HEK293 (cell line): ENCODE measurements at regions not wholly inside any gene's neighbourhood (a gene's known extent, or its start where the extent isn't known, plus 50 kb on each side); places are given as distances from the start of the nearest gene placed in this dataset.

Experiments used
- CTCF ChIA-PET: fragments of 350-600 bp; formaldehyde crosslinking; extraction: SDS; loops from one replicate; lab custom pipeline; 2021; ENCODE audit warnings: antibody characterized with exemption; lab: Yijun Ruan, JAX
- POLR2A ChIA-PET: fragments of 300-600 bp; formaldehyde crosslinking; extraction: SDS; loops from one replicate; lab custom pipeline; 2020; ENCODE audit warnings: antibody characterized with exemption, inconsistent platforms; lab: Yijun Ruan, JAX
- H3K27ac ChIP-seq: fragments of 200-500 bp; sonication (Bioruptor generic); 2 replicates; pipeline ENCODE4 v1.5.1; 2014; ENCODE audit warnings: low read depth, low read length, control low read depth, inconsistent platforms; ENCODE audit errors: extremely low read depth
- H3K36me3 ChIP-seq, 2 experiments: fragments of 200-500 bp in 1 of 2; sonication (Bioruptor generic) in 1 of 2; 1 replicate in 1 of 2; 2 replicates in 1 of 2; pipeline ENCODE4 v1.5.1; 2014 to 2017; ENCODE audit warnings: inconsistent platforms in 2 of 2, low read length in 2 of 2; ENCODE audit not compliant: control insufficient read depth in 2 of 2, insufficient read depth in 1 of 2
- H3K4me1 ChIP-seq: fragments of 200-500 bp; sonication (Bioruptor generic); 2 replicates; pipeline ENCODE4 v1.5.1; 2014; ENCODE audit warnings: mild to moderate bottlenecking, low read length, inconsistent platforms; ENCODE audit not compliant: control insufficient read depth, insufficient read depth
- H3K4me3 ChIP-seq: 2 replicates; pipeline ENCODE4 v1.5.1; 2011; ENCODE audit warnings: low read depth, mild to moderate bottlenecking, control low read depth, low read length, moderate library complexity
- H3K9me3 ChIP-seq: fragments of 200-500 bp; sonication (Bioruptor generic); 2 replicates; pipeline ENCODE4 v1.5.1; 2014; ENCODE audit warnings: low read depth, low read length, inconsistent platforms; ENCODE audit not compliant: control insufficient read depth, insufficient read depth
- BCL11B ChIP-seq: fragments of 450-650 bp; formaldehyde crosslinking; IDR thresholded peaks from 2 replicates; pipeline ENCODE4 v1.5.1; 2016; ENCODE audit warnings: low read depth, missing biosample characterization, missing genetic modification characterization
- KLF1 ChIP-seq: fragments of 450-650 bp; formaldehyde crosslinking; IDR thresholded peaks from 2 replicates; pipeline ENCODE4 v1.5.1; 2016; ENCODE audit warnings: missing biosample characterization, missing genetic modification characterization
- KLF9 ChIP-seq: fragments of 450-650 bp; formaldehyde crosslinking; IDR thresholded peaks from 2 replicates; pipeline ENCODE4 v1.5.1; 2016; ENCODE audit warnings: missing biosample characterization, missing genetic modification characterization, low read depth
- MEIS1 ChIP-seq: sonication (generic); formaldehyde crosslinking; IDR thresholded peaks from 2 replicates; pipeline ENCODE4 v1.8.1; 2022; ENCODE audit warnings: missing genetic modification reagents, mild to moderate bottlenecking, borderline replicate concordance
- OVOL3 ChIP-seq: fragments of 450-650 bp; formaldehyde crosslinking; IDR thresholded peaks from 2 replicates; pipeline ENCODE4 v1.5.1; 2016; ENCODE audit warnings: missing biosample characterization, missing genetic modification characterization
- SP2 ChIP-seq: fragments of 450-650 bp; formaldehyde crosslinking; IDR thresholded peaks from 2 replicates; pipeline ENCODE4 v1.5.1; 2016; ENCODE audit warnings: missing biosample characterization, missing genetic modification characterization
- WT1 ChIP-seq: fragments of 450-650 bp; formaldehyde crosslinking; IDR thresholded peaks from 2 replicates; pipeline ENCODE4 v1.5.1; 2016; ENCODE audit warnings: missing biosample characterization, missing genetic modification characterization
- ZFP41 ChIP-seq: fragments of 450-650 bp; formaldehyde crosslinking; IDR thresholded peaks from 2 replicates; pipeline ENCODE4 v1.5.1; 2016; ENCODE audit warnings: missing biosample characterization, missing genetic modification characterization, borderline replicate concordance
- ZNF121 ChIP-seq: fragments of 450-650 bp; formaldehyde crosslinking; IDR thresholded peaks from 2 replicates; pipeline ENCODE4 v1.5.1; 2016; ENCODE audit warnings: missing biosample characterization, missing genetic modification characterization
- ZNF132 ChIP-seq: fragments of 450-650 bp; formaldehyde crosslinking; IDR thresholded peaks from 2 replicates; pipeline ENCODE4 v1.5.1; 2017; ENCODE audit warnings: missing biosample characterization, missing genetic modification characterization, borderline replicate concordance
- ZNF169 ChIP-seq: fragments of 450-650 bp; formaldehyde crosslinking; IDR thresholded peaks from 2 replicates; pipeline ENCODE4 v1.5.1; 2016; ENCODE audit warnings: missing biosample characterization, missing genetic modification characterization
- ZNF174 ChIP-seq: fragments of 450-650 bp; formaldehyde crosslinking; IDR thresholded peaks from 2 replicates; pipeline ENCODE4 v1.5.0; 2017; ENCODE audit warnings: missing biosample characterization, mild to moderate bottlenecking, missing genetic modification characterization
- ZNF248 ChIP-seq: fragments of 450-650 bp; formaldehyde crosslinking; IDR thresholded peaks from 2 replicates; pipeline ENCODE4 v1.5.1; 2017; ENCODE audit warnings: missing biosample characterization, missing genetic modification characterization
- ZNF274 ChIP-seq, 2 experiments: fragments of 200-500 bp in 1 of 2; fragments of 450-650 bp in 1 of 2; sonication (Bioruptor generic) in 1 of 2; formaldehyde crosslinking in 1 of 2; IDR thresholded peaks; 2 replicates each; pipeline versions ENCODE4 v1.5.1 to v1.6.1; 2014 to 2016; ENCODE audit warnings: borderline replicate concordance in 1 of 2, inconsistent platforms in 1 of 2, low read length in 1 of 2, missing biosample characterization in 1 of 2, missing genetic modification characterization in 1 of 2
- ZNF341 ChIP-seq: fragments of 450-650 bp; formaldehyde crosslinking; IDR thresholded peaks from 2 replicates; pipeline ENCODE4; 2016; ENCODE audit warnings: low read depth, missing biosample characterization, missing genetic modification characterization
- ZNF391 ChIP-seq: fragments of 450-650 bp; formaldehyde crosslinking; IDR thresholded peaks from 2 replicates; pipeline ENCODE4 v1.5.1; 2016; ENCODE audit warnings: low read depth, missing biosample characterization, missing genetic modification characterization, borderline replicate concordance
- ZNF416 ChIP-seq: fragments of 450-650 bp; formaldehyde crosslinking; IDR thresholded peaks from 2 replicates; pipeline ENCODE4 v1.5.1; 2016; ENCODE audit warnings: missing biosample characterization, missing genetic modification characterization
- ZNF426 ChIP-seq: fragments of 450-650 bp; formaldehyde crosslinking; IDR thresholded peaks from 2 replicates; pipeline ENCODE4 v1.5.1; 2017; ENCODE audit warnings: missing biosample characterization, missing genetic modification characterization, mild to moderate bottlenecking, inconsistent platforms, moderate library complexity
- ZNF501 ChIP-seq: fragments of 450-650 bp; formaldehyde crosslinking; IDR thresholded peaks from 2 replicates; pipeline ENCODE4 v1.5.1; 2016; ENCODE audit warnings: missing biosample characterization, missing genetic modification characterization
- ZNF544 ChIP-seq: fragments of 450-650 bp; formaldehyde crosslinking; IDR thresholded peaks from 2 replicates; pipeline ENCODE4 v1.5.0; 2017; ENCODE audit warnings: missing biosample characterization, missing genetic modification characterization
- ZNF549 ChIP-seq: fragments of 450-650 bp; IDR thresholded peaks from 2 replicates; pipeline ENCODE4 v1.5.1; 2018; ENCODE audit warnings: missing biosample characterization, missing genetic modification characterization, mild to moderate bottlenecking, inconsistent platforms, moderate library complexity
- ZNF560 ChIP-seq: fragments of 450-650 bp; formaldehyde crosslinking; IDR thresholded peaks from 2 replicates; pipeline ENCODE4 v1.5.1; 2017; ENCODE audit warnings: missing biosample characterization, missing genetic modification characterization, borderline replicate concordance
- ZNF654 ChIP-seq: fragments of 450-650 bp; formaldehyde crosslinking; IDR thresholded peaks from 2 replicates; pipeline ENCODE4 v1.5.1; 2016; ENCODE audit warnings: low read depth, missing biosample characterization, missing genetic modification characterization
- ZNF830 ChIP-seq: fragments of 450-650 bp; IDR thresholded peaks from 2 replicates; pipeline ENCODE4 v1.5.0; 2018; ENCODE audit warnings: missing biosample characterization, missing genetic modification characterization, low read depth, mild to moderate bottlenecking, moderate library complexity
- TF ChIP-seq, protein P1 (sequence below): sonication (generic); formaldehyde crosslinking; IDR thresholded peaks from 2 replicates; pipeline ENCODE4 v1.8.1; 2022; ENCODE audit warnings: mild to moderate bottlenecking, moderate library complexity, missing genetic modification reagents
- TF ChIP-seq, protein P2 (sequence below): fragments of 450-650 bp; formaldehyde crosslinking; IDR thresholded peaks from 2 replicates; pipeline ENCODE4 v1.5.1; 2016; ENCODE audit warnings: missing biosample characterization, missing genetic modification characterization
- TF ChIP-seq, protein P3 (sequence below): fragments of 450-650 bp; formaldehyde crosslinking; IDR thresholded peaks from 2 replicates; pipeline ENCODE4 v1.5.1; 2017; ENCODE audit warnings: missing biosample characterization, missing genetic modification characterization

DNA sequence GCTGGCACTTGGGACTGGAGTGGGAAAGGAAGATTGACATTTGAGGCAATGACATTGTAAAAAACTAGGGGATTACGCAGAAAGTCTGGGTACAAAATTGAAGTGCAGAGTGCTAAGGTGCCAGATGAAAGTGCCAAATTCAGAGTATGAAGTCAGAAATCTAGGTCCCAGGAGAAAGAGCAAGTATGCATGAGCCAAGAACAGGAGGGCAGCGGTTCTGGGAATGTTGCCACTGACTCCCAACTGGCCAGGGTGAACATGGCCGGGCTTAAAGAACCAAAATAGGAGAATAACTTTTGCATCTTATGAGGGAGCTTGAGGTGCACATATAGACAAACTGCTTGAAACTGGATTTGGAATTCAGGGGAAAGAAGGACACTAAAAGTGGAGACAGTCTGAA lies 495.8 kb upstream of the KLF12 start (continued):
- TF ChIP-seq, protein P1, sequence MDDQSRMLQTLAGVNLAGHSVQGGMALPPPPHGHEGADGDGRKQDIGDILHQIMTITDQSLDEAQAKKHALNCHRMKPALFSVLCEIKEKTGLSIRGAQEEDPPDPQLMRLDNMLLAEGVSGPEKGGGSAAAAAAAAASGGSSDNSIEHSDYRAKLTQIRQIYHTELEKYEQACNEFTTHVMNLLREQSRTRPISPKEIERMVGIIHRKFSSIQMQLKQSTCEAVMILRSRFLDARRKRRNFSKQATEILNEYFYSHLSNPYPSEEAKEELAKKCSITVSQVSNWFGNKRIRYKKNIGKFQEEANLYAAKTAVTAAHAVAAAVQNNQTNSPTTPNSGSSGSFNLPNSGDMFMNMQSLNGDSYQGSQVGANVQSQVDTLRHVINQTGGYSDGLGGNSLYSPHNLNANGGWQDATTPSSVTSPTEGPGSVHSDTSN (CRISPR knock-in tag): no peak
- no peak for TF ChIP-seq ZNF830
- no peak for TF ChIP-seq ZNF341
- TF ChIP-seq ZNF560: no peak
- no peak for TF ChIP-seq KLF1 (tag by site-specific recombination)
- TF ChIP-seq ZNF391 (tag by site-specific recombination): no peak
- TF ChIP-seq ZNF426: no peak

DNA sequence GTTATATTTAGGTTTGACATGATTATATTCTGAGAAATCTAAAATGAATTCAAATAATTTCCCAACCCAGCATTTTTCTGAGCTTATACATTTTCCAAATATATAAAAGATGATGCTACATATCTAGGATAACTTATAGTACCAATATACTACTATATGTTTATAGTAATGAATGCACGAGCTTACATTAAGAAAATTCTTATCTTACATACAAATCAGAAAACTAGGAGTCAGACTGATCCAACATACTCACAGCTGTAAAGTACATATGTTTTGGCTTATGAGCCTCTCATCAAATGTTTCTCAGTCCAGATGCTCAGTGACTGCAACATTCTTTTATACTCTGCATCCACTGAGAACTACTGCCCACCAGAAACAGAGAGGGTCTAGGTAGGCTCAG lies 491.3 kb upstream of the KLF12 start:
- POLR2A ChIA-PET: no interaction called here
- no peaks in the 10 kb centered on the region for H3K9me3 ChIP-seq
- no peaks in the 10 kb centered on the region for H3K4me1 ChIP-seq
- CTCF ChIA-PET: no interaction called here
- no peak overlapping the region for H3K4me3 ChIP-seq
- TF ChIP-seq ZNF544 (tag by site-specific recombination) (no peak), ZNF654 (no peak), ZNF121 (no peak), MEIS1 (CRISPR knock-in tag) (no peak), ZNF169 (tag by site-specific recombination) (no peak), KLF9 (tag by site-specific recombination) (no peak)
- TF ChIP-seq, all 188 proteins: peak for 0
- Histone ChIP-seq H3K27ac (no peak overlapping the region), H3K36me3 (no peaks in the 10 kb centered on the region)

DNA sequence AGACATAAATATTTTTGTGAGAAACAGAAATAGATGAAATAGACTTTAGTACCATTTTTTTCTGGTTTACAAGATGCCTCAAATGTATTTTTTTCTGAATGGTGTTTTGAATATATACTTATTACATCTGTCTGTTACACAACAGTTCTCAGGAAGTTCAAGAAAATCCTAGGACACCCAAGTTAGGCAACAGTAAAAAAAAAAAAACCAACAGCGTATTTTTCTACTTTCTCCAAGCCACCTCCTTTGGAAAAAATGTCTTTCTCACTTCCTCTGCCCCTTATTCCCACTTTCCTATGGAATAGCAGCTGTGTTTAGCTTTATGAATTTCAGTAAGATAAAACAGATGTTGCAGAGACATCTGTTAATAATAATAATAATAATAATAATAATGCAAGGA lies 489.6 kb upstream of the KLF12 start:
- no peaks in the 10 kb centered on the region for H3K36me3 ChIP-seq
- ChIA-PET CTCF (no interaction called here), POLR2A (no interaction called here)
- no peak for TF ChIP-seq OVOL3 (tag by site-specific recombination)
- no peak for TF ChIP-seq ZNF248
- TF ChIP-seq ZNF501: no peak
- TF ChIP-seq, protein P2, sequence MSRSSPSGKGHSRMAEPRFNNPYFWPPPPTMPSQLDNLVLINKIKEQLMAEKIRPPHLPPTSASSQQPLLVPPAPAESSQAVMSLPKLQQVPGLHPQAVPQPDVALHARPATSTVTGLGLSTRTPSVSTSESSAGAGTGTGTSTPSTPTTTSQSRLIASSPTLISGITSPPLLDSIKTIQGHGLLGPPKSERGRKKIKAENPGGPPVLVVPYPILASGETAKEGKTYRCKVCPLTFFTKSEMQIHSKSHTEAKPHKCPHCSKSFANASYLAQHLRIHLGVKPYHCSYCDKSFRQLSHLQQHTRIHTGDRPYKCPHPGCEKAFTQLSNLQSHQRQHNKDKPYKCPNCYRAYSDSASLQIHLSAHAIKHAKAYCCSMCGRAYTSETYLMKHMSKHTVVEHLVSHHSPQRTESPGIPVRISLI: no peak
- TF ChIP-seq ZNF549 (tag by site-specific recombination): no peak
- TF ChIP-seq, protein P3, sequence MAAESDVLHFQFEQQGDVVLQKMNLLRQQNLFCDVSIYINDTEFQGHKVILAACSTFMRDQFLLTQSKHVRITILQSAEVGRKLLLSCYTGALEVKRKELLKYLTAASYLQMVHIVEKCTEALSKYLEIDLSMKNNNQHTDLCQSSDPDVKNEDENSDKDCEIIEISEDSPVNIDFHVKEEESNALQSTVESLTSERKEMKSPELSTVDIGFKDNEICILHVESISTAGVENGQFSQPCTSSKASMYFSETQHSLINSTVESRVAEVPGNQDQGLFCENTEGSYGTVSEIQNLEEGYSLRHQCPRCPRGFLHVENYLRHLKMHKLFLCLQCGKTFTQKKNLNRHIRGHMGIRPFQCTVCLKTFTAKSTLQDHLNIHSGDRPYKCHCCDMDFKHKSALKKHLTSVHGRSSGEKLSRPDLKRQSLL (tag by site-specific recombination): no peak
- TF ChIP-seq ZFP41 (tag by site-specific recombination): no peak
- no peak for TF ChIP-seq ZNF274 (IDR thresholded peaks at IDR 0.05; ENCODE audit: low read length)
- no peak for TF ChIP-seq ZNF274 (tag by site-specific recombination; IDR thresholded peaks at IDR 0.05; ENCODE audit: borderline replicate concordance)
- no peak for TF ChIP-seq ZNF174 (tag by site-specific recombination)
- TF ChIP-seq WT1 (tag by site-specific recombination): no peak
- TF ChIP-seq ZNF132 (tag by site-specific recombination): no peak
- TF ChIP-seq SP2 (tag by site-specific recombination): no peak
- TF ChIP-seq BCL11B (tag by site-specific recombination): no peak
- no peak for TF ChIP-seq ZNF416 (tag by site-specific recombination)
- H3K4me1 ChIP-seq: no peaks in the 10 kb centered on the region
- H3K4me3 ChIP-seq: no peak overlapping the region
- H3K9me3 ChIP-seq: no peaks in the 10 kb centered on the region
- no peak overlapping the region for H3K27ac ChIP-seq
